WI38 (cell line): ENCODE measurements at regions not wholly inside any gene's neighbourhood (a gene's known extent, or its start where the extent isn't known, plus 50 kb on each side); places are given as distances from the start of the nearest gene placed in this dataset.

Experiments used
- H3K4me3 ChIP-seq: 2 replicates; pipeline ENCODE4 v1.5.1; 2011; ENCODE audit warnings: low read depth, mild to moderate bottlenecking, control low read depth, low read length
- TF ChIP-seq, protein P1 (sequence below): IDR thresholded peaks from 2 replicates; pipeline ENCODE4 v1.5.1; 2012; ENCODE audit warnings: low read depth, mild to moderate bottlenecking, control low read depth, low read length

GRCh38 chr1:70809069-70809468 lies 238.5 kb downstream of the PTGER3 start:
- H3K4me3 ChIP-seq = no peak overlapping the region
- TF ChIP-seq, protein P1, sequence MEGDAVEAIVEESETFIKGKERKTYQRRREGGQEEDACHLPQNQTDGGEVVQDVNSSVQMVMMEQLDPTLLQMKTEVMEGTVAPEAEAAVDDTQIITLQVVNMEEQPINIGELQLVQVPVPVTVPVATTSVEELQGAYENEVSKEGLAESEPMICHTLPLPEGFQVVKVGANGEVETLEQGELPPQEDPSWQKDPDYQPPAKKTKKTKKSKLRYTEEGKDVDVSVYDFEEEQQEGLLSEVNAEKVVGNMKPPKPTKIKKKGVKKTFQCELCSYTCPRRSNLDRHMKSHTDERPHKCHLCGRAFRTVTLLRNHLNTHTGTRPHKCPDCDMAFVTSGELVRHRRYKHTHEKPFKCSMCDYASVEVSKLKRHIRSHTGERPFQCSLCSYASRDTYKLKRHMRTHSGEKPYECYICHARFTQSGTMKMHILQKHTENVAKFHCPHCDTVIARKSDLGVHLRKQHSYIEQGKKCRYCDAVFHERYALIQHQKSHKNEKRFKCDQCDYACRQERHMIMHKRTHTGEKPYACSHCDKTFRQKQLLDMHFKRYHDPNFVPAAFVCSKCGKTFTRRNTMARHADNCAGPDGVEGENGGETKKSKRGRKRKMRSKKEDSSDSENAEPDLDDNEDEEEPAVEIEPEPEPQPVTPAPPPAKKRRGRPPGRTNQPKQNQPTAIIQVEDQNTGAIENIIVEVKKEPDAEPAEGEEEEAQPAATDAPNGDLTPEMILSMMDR = no peak

DNA sequence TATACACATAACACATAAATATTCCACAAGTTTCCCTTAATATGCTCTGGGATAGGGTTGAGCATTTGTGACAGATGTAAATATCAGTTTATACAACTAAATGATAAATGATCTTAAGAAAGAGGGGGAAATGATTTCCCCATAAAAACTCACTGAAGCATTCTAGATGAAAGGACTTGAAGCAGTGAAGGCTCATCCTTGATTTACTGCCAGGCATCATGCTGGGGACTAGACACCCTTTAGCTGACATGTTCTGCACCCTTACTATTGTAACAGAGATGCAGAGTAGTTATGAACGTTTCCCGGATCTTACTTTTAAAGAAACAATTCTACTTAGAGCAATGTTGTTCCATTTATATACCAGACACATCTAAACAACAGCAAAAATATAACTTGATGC lies 235.8 kb downstream of the PTGER3 start:
- no peak overlapping the region for H3K4me3 ChIP-seq
- TF ChIP-seq, protein P1 = no peak

GRCh38 chr1:70812442-70813109 lies 235.0 kb downstream of the PTGER3 start:
- TF ChIP-seq, protein P1 = no peak
- no peak overlapping the region for H3K4me3 ChIP-seq

GRCh38 chr1:70818401-70818800 lies 229.2 kb downstream of the PTGER3 start:
- TF ChIP-seq, protein P1 = no peak
- no peak overlapping the region for H3K4me3 ChIP-seq

GRCh38 chr1:70819231-70819630 lies 228.4 kb downstream of the PTGER3 start:
- TF ChIP-seq, protein P1 = no peak

GRCh38 chr1:70819785-70820184 lies 227.8 kb downstream of the PTGER3 start:
- H3K4me3 ChIP-seq = no peak overlapping the region
- TF ChIP-seq, protein P1 = no peak

More at GRCh38 chr1:70819231-70819630, 228.4 kb downstream of the PTGER3 start:
- H3K4me3 ChIP-seq = no peak overlapping the region

DNA sequence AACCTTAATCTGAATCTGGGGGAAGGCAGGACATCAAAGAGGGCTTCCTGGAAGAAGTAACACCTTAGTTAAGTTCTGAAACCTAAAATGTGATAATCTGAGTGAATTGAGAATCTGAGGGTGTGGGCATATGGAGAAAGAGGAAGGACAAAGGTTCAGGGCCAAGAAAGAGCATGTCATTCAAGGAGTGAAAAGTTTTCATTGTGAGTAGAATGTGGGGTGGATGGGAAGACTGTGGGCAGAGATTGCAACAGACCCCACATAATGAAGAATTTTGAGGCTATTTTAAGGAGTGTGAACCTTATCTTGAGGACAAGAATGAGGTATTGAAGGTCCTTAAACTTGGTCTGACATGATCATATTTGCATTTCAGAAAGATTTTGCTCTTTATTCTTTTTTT lies 227.2 kb downstream of the PTGER3 start:
- H3K4me3 ChIP-seq = no peak overlapping the region
- TF ChIP-seq, protein P1 = no peak
